HFFc6 (cell line): ENCODE measurements at regions not wholly inside any gene's neighbourhood (a gene's known extent, or its start where the extent isn't known, plus 50 kb on each side); places are given as distances from the start of the nearest gene placed in this dataset.
"Not testable (repeated sequence)": the region's sequence is repeated elsewhere in the genome, so short reads cannot be mapped to it uniquely, and the experiment has no call there.

Experiments used
- DNase-seq: peaks from one replicate; pipeline ENCODE4 v3.0.0-alpha.2; 2018
- H3K27ac Mint-ChIP-seq: 2 replicates; pipeline ENCODE4 v1.8.0; 2020; ENCODE audit warnings: mild to moderate bottlenecking, mixed read lengths
- H3K27me3 Mint-ChIP-seq: 2 replicates; pipeline ENCODE4 v1.8.0; 2021; ENCODE audit warnings: mild to moderate bottlenecking, moderate library complexity, mixed read lengths; ENCODE audit not compliant: insufficient read depth
- H3K36me3 Mint-ChIP-seq: 2 replicates; pipeline ENCODE4 v1.8.0; 2021; ENCODE audit warnings: low read depth, mixed read lengths
- H3K4me1 Mint-ChIP-seq: 2 replicates; pipeline ENCODE4 v1.8.0; 2020; ENCODE audit warnings: low read depth, mixed read lengths
- H3K4me3 Mint-ChIP-seq: 2 replicates; pipeline ENCODE4 v1.8.0; 2020; ENCODE audit warnings: mild to moderate bottlenecking, moderate library complexity, mixed read lengths
- H3K9me3 Mint-ChIP-seq: 2 replicates; pipeline ENCODE4 v1.8.0; 2020; ENCODE audit warnings: mild to moderate bottlenecking, mixed read lengths
- CTCF ChIP-seq: fragments of 200-600 bp; sonication (generic); IDR thresholded peaks from 2 replicates; pipeline ENCODE4 v1.5.0; 2021; ENCODE audit warnings: antibody characterized with exemption, mild to moderate bottlenecking

- no peak overlapping the region for H3K4me3 Mint-ChIP-seq
These were observed 398.2 kb upstream of the FRG2C start for GRCh38 chr3:75265897-75266296.

GRCh38 chr3:75268576-75268975, 395.6 kb upstream of the FRG2C start:
- not testable (repeated sequence) for H3K4me3 Mint-ChIP-seq, DNase-seq, H3K4me1 Mint-ChIP-seq, H3K9me3 Mint-ChIP-seq, H3K27me3 Mint-ChIP-seq, H3K36me3 Mint-ChIP-seq, H3K27ac Mint-ChIP-seq

More at GRCh38 chr3:75265897-75266296, 398.2 kb upstream of the FRG2C start:
- no peaks in the 10 kb centered on the region for H3K9me3 Mint-ChIP-seq
- no peaks in the 10 kb centered on the region for H3K4me1 Mint-ChIP-seq
- no peak overlapping the region for H3K27ac Mint-ChIP-seq
- no peak for TF ChIP-seq CTCF
- no peak for DNase-seq
- H3K36me3 Mint-ChIP-seq, result no peaks in the 10 kb centered on the region
- peaks cover 3% of the 10 kb centered on the region; the same call in 1 of the 2 replicates for H3K27me3 Mint-ChIP-seq

GRCh38 chr3:75272237-75272636, 391.9 kb upstream of the FRG2C start:
- not testable (repeated sequence) for DNase-seq, H3K36me3 Mint-ChIP-seq, H3K27ac Mint-ChIP-seq, H3K4me1 Mint-ChIP-seq, H3K4me3 Mint-ChIP-seq, H3K9me3 Mint-ChIP-seq, H3K27me3 Mint-ChIP-seq

GRCh38 chr3:75272691-75273090, 391.4 kb upstream of the FRG2C start:
- peak; percentile 25 for DNase-seq
- Mint-ChIP-seq H3K36me3 (no peaks in the 10 kb centered on the region), H3K9me3 (no peaks in the 10 kb centered on the region), H3K4me3 (no peak overlapping the region), H3K4me1 (no peaks in the 10 kb centered on the region), H3K27me3 (no peaks in the 10 kb centered on the region; the same call in 1 of the 2 replicates), H3K27ac (no peak overlapping the region)
- no peak for TF ChIP-seq CTCF

- not testable (repeated sequence) for H3K27me3 Mint-ChIP-seq, H3K4me3 Mint-ChIP-seq
- peak overlapping the region; percentile 56 for H3K27ac Mint-ChIP-seq
These were observed 378.5 kb upstream of the FRG2C start for GRCh38 chr3:75285531-75286148.

GRCh38 chr3:75288972-75289574, 375.1 kb upstream of the FRG2C start:
- H3K36me3 Mint-ChIP-seq, H3K27ac Mint-ChIP-seq, H3K4me3 Mint-ChIP-seq, H3K9me3 Mint-ChIP-seq, H3K27me3 Mint-ChIP-seq, DNase-seq: not testable (repeated sequence)
- H3K4me1 Mint-ChIP-seq, result peaks cover 44% of the 10 kb centered on the region

More at GRCh38 chr3:75285531-75286148, 378.5 kb upstream of the FRG2C start:
- not testable (repeated sequence) for H3K36me3 Mint-ChIP-seq, H3K9me3 Mint-ChIP-seq
- peak; percentile 97 for DNase-seq
- peaks cover 42% of the 10 kb centered on the region for H3K4me1 Mint-ChIP-seq

- peaks cover 6% of the 10 kb centered on the region for H3K27me3 Mint-ChIP-seq
- H3K27ac Mint-ChIP-seq, result no peak overlapping the region
- DNase-seq, result peak; percentile 36
- no peak overlapping the region for H3K4me3 Mint-ChIP-seq
- H3K36me3 Mint-ChIP-seq, result no peaks in the 10 kb centered on the region
- no peaks in the 10 kb centered on the region for H3K9me3 Mint-ChIP-seq
- peak; percentile 85 for TF ChIP-seq CTCF
- H3K4me1 Mint-ChIP-seq, result peaks cover 8% of the 10 kb centered on the region
These were observed 370.0 kb upstream of the FRG2C start for GRCh38 chr3:75294124-75294523.
